Gastrocnemius medialis (tissue), 4 donors: ENCODE measurements at regions not wholly inside any gene's neighbourhood (a gene's known extent, or its start where the extent isn't known, plus 50 kb on each side); places are given as distances from the start of the nearest gene placed in this dataset.

ENCODE experiments used
- ATAC-seq, 2 donors: fragments of 150-250 bp; one replicate each; pipeline ENCODE4 v1.9.1; 2016
- DNase-seq, 2 donors: peaks; one replicate each; pipeline ENCODE4 v3.0.0-alpha.2; 2019
- H3K27ac ChIP-seq, 4 donors: fragments of 200-600 bp; sonication (generic); 1 replicate in 1 of 4; 2 replicates in 3 of 4; pipeline ENCODE4 v1.5.1; 2016 to 2018; ENCODE audit warnings: mild to moderate bottlenecking in 2 of 4, moderate library complexity in 1 of 4
- H3K27me3 ChIP-seq, 3 donors: fragments of 200-600 bp; sonication (generic) in 2 of 3; 1 replicate in 1 of 3; 2 replicates in 2 of 3; pipeline versions ENCODE4 v1.5.1 to v1.6.0; 2016 to 2019; ENCODE audit warnings: mild to moderate bottlenecking in 1 of 3, moderate library complexity in 1 of 3
- H3K36me3 ChIP-seq, 2 donors: fragments of 200-600 bp; sonication (generic) in 1 of 2; one replicate each; pipeline ENCODE4 v1.5.1; 2017 to 2018
- H3K4me1 ChIP-seq, 2 donors: fragments of 200-600 bp; sonication (generic) in 1 of 2; one replicate each; pipeline ENCODE4 v1.5.1; 2016 to 2017; ENCODE audit warnings: mild to moderate bottlenecking in 2 of 2
- H3K4me3 ChIP-seq, 4 donors: fragments of 200-600 bp; sonication (generic) in 3 of 4; 1 replicate in 1 of 4; 2 replicates in 3 of 4; pipeline ENCODE4 v1.5.1; 2016 to 2019; ENCODE audit warnings: mild to moderate bottlenecking in 2 of 4
- H3K9me3 ChIP-seq, 3 donors: fragments of 200-600 bp; sonication (generic) in 2 of 3; 1 replicate in 1 of 3; 2 replicates in 2 of 3; pipeline ENCODE4 v1.5.1; 2016 to 2019
- CTCF ChIP-seq, 5 experiments: fragments of 450-650 bp in 3 of 5; fragments of 200-600 bp in 2 of 5; sonication (generic) in 2 of 5; IDR thresholded peaks in 4 of 5; conservative IDR thresholded peaks in 1 of 5; 1 replicate in 4 of 5; 2 replicates in 1 of 5; pipeline ENCODE4 v1.5.1; 2016 to 2019; ENCODE audit warnings: antibody characterized with exemption in 5 of 5, mild to moderate bottlenecking in 3 of 5, moderate library complexity in 3 of 5
- POLR2A ChIP-seq, 2 donors: fragments of 450-650 bp; IDR thresholded peaks; one replicate each; pipeline ENCODE4 v1.6.1; 2017; ENCODE audit warnings: antibody characterized with exemption in 2 of 2, mild to moderate bottlenecking in 2 of 2, moderate library complexity in 2 of 2
- in situ Hi-C, 4 donors: fragments of 200-750 bp; cut with MboI; loops; one replicate each; pipeline versions ENCODE4 v1.15.0 to v1.8.0; 2017; ENCODE audit warnings: low sequenced_read_pairs in 4 of 4
- intact Hi-C: fragments of 100-400 bp; cut with DNase I; formaldehyde crosslinking; loops from one replicate; pipeline ENCODE4 v1.15.1; 2023; ENCODE audit warnings: low total_unique reads

GRCh38 chr2:138979131-138979785, 199.1 kb upstream of the NXPH2 start:
- ATAC-seq, result no peak

DNA sequence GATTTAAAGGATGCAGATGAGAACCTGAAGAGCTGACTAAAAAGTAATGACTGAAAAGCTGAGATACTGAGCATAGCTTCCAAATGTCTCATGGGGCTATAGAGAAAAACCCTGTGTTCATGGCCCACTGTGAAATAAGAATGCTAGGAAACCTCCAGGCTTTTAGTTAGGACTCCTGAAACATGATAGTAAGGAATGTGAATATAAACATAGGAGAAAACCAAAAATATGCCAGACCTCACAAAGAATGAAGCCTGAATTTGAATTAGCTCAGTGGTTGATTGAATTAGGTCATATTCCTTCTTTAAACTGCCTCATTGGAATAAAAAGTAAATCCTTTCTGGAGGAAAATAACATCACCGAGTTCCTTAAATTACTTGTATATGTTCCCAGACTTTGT, 194.5 kb upstream of the NXPH2 start:
- ATAC-seq (no peak), DNase-seq (no peak)
- in situ Hi-C loops (no loop called here), intact Hi-C loops (no loop called here)
- Histone ChIP-seq H3K27me3 (no peaks in the 10 kb centered on the region), H3K9me3 (no peaks in the 10 kb centered on the region), H3K4me1 (no peaks in the 10 kb centered on the region), H3K27ac (no peak overlapping the region), H3K4me3 (no peak overlapping the region), H3K36me3 (no peaks in the 10 kb centered on the region)
- TF ChIP-seq CTCF (IDR thresholded peaks at IDR 0.05 in 4 of 5, conservative IDR thresholded peaks at IDR 0.05 in 1 of 5) (no peak), POLR2A (IDR thresholded peaks at IDR 0.05) (no peak)

More at GRCh38 chr2:138979131-138979785, 199.1 kb upstream of the NXPH2 start:
- H3K9me3 ChIP-seq, result no peaks in the 10 kb centered on the region
- TF ChIP-seq CTCF (IDR thresholded peaks at IDR 0.05 in 4 of 5, conservative IDR thresholded peaks at IDR 0.05 in 1 of 5), result no peak
- no peak for TF ChIP-seq POLR2A (IDR thresholded peaks at IDR 0.05)
- no peak overlapping the region for H3K27ac ChIP-seq
- intact Hi-C loops (no loop called here), in situ Hi-C loops (no loop called here)
- H3K27me3 ChIP-seq, result no peaks in the 10 kb centered on the region
- no peak for DNase-seq
- no peaks in the 10 kb centered on the region for H3K4me1 ChIP-seq
- no peak overlapping the region for H3K4me3 ChIP-seq
- H3K36me3 ChIP-seq, result no peaks in the 10 kb centered on the region

DNA sequence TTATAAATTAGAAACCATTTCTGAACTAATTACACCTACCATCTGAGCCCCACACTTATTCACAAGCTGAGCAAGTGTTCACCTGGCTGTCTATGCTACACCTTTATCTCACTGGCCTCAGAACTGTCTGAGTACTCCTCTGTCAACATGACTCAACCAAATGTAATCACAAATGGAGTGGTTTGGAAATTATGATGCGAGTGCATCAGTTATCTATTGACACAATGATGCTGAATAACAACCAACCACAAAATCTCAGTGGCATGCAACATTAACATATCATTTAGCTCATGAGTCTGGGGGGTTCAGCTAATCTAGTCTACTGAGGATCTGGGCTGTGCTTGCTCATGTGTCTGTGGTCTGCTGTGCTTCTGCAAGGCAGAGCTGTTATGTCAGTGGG, 184.2 kb upstream of the NXPH2 start:
- Histone ChIP-seq H3K4me1 (no peaks in the 10 kb centered on the region), H3K27me3 (no peaks in the 10 kb centered on the region), H3K27ac (no peak overlapping the region), H3K4me3 (no peak overlapping the region), H3K36me3 (no peaks in the 10 kb centered on the region), H3K9me3 (no peaks in the 10 kb centered on the region)
- in situ Hi-C loops, result no loop called here
- intact Hi-C loops, result no loop called here
- DNase-seq (no peak), ATAC-seq (no peak)
- TF ChIP-seq CTCF (IDR thresholded peaks at IDR 0.05 in 4 of 5, conservative IDR thresholded peaks at IDR 0.05 in 1 of 5) (no peak), POLR2A (IDR thresholded peaks at IDR 0.05) (no peak)

DNA sequence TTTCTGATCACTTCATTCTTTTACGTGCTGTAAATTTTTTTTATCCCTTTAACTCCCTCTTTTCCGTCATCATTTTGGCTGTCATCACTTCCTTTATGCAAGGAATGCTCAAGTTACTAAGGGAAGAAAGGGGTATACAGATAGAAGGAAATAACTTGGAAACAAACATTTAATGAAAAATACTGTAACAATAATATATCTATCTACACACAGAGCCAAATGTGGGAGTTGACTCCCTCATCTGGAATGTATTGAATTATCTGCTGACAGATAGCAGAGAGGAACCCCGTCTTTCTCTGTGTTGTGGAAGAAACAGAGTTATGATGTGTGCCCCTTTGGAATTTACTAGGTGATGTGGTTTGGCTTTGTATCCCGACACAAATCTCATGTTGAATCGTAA, 182.5 kb upstream of the NXPH2 start:
- H3K4me3 ChIP-seq, result no peak overlapping the region
- no peaks in the 10 kb centered on the region for H3K36me3 ChIP-seq
- H3K9me3 ChIP-seq, result no peaks in the 10 kb centered on the region
- no peak overlapping the region for H3K27ac ChIP-seq
- no peaks in the 10 kb centered on the region for H3K27me3 ChIP-seq
- intact Hi-C loops, result no loop called here
- in situ Hi-C loops, result no loop called here
- DNase-seq, result no peak
- no peaks in the 10 kb centered on the region for H3K4me1 ChIP-seq
- no peak for ATAC-seq
- TF ChIP-seq POLR2A (IDR thresholded peaks at IDR 0.05) (no peak), CTCF (IDR thresholded peaks at IDR 0.05 in 4 of 5, conservative IDR thresholded peaks at IDR 0.05 in 1 of 5) (no peak)

DNA sequence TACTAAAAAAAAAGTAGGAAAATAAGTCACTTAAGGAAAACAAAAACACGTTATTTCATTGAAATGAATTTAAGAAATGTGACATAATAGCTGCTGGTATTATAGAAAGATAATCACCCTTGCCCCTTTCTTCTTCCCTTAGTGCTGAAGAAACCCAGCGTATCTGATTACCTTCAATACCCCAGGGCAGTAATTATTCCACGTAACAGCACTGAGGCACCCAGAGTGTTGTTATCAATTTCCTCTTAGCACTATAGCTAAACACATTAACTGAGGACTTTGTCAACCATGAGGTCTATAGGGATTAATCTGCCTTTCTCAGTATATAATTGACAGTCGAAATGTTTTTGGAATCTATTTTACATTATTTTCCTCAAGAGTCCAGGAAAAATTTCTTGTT, 180.0 kb upstream of the NXPH2 start:
- H3K27me3 ChIP-seq, result no peaks in the 10 kb centered on the region
- intact Hi-C loops, result no loop called here

More for the DNA sequence above, 180.0 kb upstream of the NXPH2 start:
- in situ Hi-C loops, result no loop called here
- DNase-seq (no peak), ATAC-seq (no peak)
- TF ChIP-seq POLR2A (IDR thresholded peaks at IDR 0.05) (no peak), CTCF (IDR thresholded peaks at IDR 0.05 in 4 of 5, conservative IDR thresholded peaks at IDR 0.05 in 1 of 5) (no peak)
- Histone ChIP-seq H3K9me3 (no peaks in the 10 kb centered on the region), H3K36me3 (no peaks in the 10 kb centered on the region), H3K27ac (no peak overlapping the region), H3K4me3 (no peak overlapping the region), H3K4me1 (no peaks in the 10 kb centered on the region)
